PC-9 (cell line): ENCODE measurements at regions not wholly inside any gene's neighbourhood (a gene's known extent, or its start where the extent isn't known, plus 50 kb on each side); places are given as distances from the start of the nearest gene placed in this dataset.

Source experiments
- CTCF ChIP-seq: fragments of 200-600 bp; sonication (generic); conservative IDR thresholded peaks from 2 replicates; pipeline ENCODE4 v1.6.1; 2017; ENCODE audit warnings: mixed run types, antibody characterized with exemption, mild to moderate bottlenecking, moderate library complexity
- EZH2 ChIP-seq: fragments of 200-600 bp; sonication (generic); IDR thresholded peaks from 2 replicates; pipeline ENCODE4 v1.8.0; 2017; ENCODE audit warnings: antibody characterized with exemption, low read depth

DNA sequence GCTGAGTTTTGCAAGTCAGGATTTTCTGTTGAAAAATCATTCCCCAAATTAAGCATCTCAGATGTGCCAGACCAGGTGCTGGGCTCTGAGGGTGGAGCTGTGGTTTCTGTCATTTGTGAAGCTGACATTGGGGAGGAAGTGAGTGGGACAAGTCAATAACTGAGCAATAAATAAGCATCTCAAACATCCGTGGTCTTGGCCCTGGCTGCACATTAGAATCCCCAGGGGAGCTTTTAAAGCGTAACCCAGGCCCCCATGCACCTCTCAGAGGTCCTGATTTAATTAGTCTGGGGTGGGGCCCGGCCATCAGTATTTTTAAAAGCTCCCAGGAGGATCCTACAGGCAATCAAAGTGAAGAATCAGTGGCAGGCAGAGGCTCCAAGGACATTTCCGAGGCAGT, 420.0 kb downstream of the MN1 start:
- TF ChIP-seq CTCF (no peak), EZH2 (no peak)
